CD4-positive, CD25-positive, alpha-beta regulatory T cell (primary cell): ENCODE measurements at regions not wholly inside any gene's neighbourhood (a gene's known extent, or its start where the extent isn't known, plus 50 kb on each side); places are given as distances from the start of the nearest gene placed in this dataset.

Source experiments
- ATAC-seq, 2 donors: fragments of 150-1000 bp; cut with Tn5 transposase; one replicate each; pipeline ENCODE4 v1.10.0; 2021; ENCODE audit warnings: low read depth in 2 of 2, moderate number of reproducible peaks in 2 of 2, moderate library complexity in 1 of 2
- DNase-seq, 3 donors: peaks; one replicate each; pipeline versions ENCODE4 v3.0.0 to v3.0.0-alpha.2; 2012 to 2022; ENCODE audit warnings: mixed read lengths in 1 of 3
- H3K27ac ChIP-seq: one replicate; pipeline ENCODE4 v1.7.0; 2013; ENCODE audit warnings: mild to moderate bottlenecking, low read length; ENCODE audit not compliant: insufficient read depth, poor library complexity, severe bottlenecking
- H3K27me3 ChIP-seq: one replicate; pipeline ENCODE4 v1.7.0; 2013; ENCODE audit warnings: low read length; ENCODE audit not compliant: control insufficient read depth, insufficient read depth
- H3K36me3 ChIP-seq: one replicate; pipeline ENCODE4 v1.7.0; 2013; ENCODE audit warnings: mild to moderate bottlenecking, low read length, moderate library complexity; ENCODE audit not compliant: control insufficient read depth, insufficient read depth
- H3K4me1 ChIP-seq: 2 replicates; pipeline ENCODE4 v1.7.0; 2013; ENCODE audit warnings: mild to moderate bottlenecking, low read length; ENCODE audit not compliant: insufficient read depth, control insufficient read depth, poor library complexity, severe bottlenecking
- H3K4me3 ChIP-seq: one replicate; pipeline ENCODE4 v1.7.0; 2013; ENCODE audit warnings: low read depth, mild to moderate bottlenecking, low read length, moderate library complexity
- H3K9me3 ChIP-seq, 2 experiments: 1 replicate in 1 of 2; 2 replicates in 1 of 2; pipeline ENCODE4 v1.7.0; 2013; ENCODE audit warnings: low read length in 2 of 2, mild to moderate bottlenecking in 1 of 2, moderate library complexity in 1 of 2; ENCODE audit not compliant: control insufficient read depth in 2 of 2
- H3K27ac Mint-ChIP-seq, 3 donors: one replicate each; pipeline ENCODE4 v1.8.0; 2020 to 2022; ENCODE audit warnings: mild to moderate bottlenecking in 3 of 3, mixed read lengths in 3 of 3, moderate library complexity in 2 of 3
- H3K27me3 Mint-ChIP-seq: one replicate; pipeline ENCODE4 v1.8.0; 2022; ENCODE audit warnings: mild to moderate bottlenecking, mixed read lengths
- H3K36me3 Mint-ChIP-seq: one replicate; pipeline ENCODE4 v1.8.0; 2020; ENCODE audit warnings: mixed read lengths
- H3K4me1 Mint-ChIP-seq, 4 donors: one replicate each; pipeline ENCODE4 v1.8.0; 2020 to 2022; ENCODE audit warnings: mixed read lengths in 4 of 4, mild to moderate bottlenecking in 1 of 4
- H3K4me3 Mint-ChIP-seq, 4 donors: one replicate each; pipeline ENCODE4 v1.8.0; 2020 to 2022; ENCODE audit warnings: mild to moderate bottlenecking in 4 of 4, mixed read lengths in 4 of 4, moderate library complexity in 3 of 4
- H3K9me3 Mint-ChIP-seq, 7 donors: one replicate each; pipeline ENCODE4 v1.8.0; 2020 to 2022; ENCODE audit warnings: mixed read lengths in 7 of 7, mild to moderate bottlenecking in 3 of 7, moderate library complexity in 2 of 7

DNA sequence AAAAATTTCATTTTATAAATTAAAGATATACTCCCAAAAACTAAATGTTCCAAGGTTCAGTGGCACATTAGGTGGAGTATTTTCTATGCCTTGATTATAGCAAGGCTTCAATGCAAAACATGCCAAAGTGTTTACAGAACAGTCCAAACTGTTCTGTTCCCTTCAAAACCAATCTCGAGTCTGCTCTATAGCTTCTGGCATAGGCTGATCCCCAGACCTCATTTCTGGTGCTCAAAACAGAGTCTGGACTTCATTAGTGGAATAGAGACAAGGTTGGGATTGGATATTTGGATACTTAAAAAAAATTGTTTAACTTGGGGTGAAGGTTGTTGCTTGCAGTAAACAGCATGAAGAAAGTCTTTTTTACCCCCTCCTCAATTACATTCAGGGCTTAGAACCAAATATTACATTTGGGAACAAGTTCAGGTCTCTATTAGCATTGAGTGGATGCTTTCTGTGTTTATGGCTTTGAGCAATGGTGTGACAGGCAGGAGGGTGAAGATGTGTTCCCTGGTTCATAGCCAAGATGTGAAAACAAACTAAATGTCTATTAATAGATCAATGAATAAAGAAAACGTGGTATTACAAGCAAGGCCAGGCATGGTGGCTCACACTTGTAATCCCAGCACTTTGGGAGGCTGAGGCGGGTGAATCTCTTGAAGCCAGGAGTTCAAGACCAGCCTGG is 208.1 kb upstream of the RND3 start:
- H3K4me1 ChIP-seq: no peaks in the 10 kb centered on the region
- H3K9me3 ChIP-seq: no peaks in the 10 kb centered on the region
- Mint-ChIP-seq H3K4me3 (no peak overlapping the region), H3K36me3 (no peaks in the 10 kb centered on the region), H3K27ac (no peak overlapping the region), H3K27me3 (no peaks in the 10 kb centered on the region), H3K9me3 (peaks cover 0 to 3% (median 2%) of the 10 kb centered on the region in 7 donors), H3K4me1 (no peaks in the 10 kb centered on the region)
- no peak overlapping the region for H3K4me3 ChIP-seq
- no peak for DNase-seq
- no peak overlapping the region for H3K27ac ChIP-seq
- H3K36me3 ChIP-seq: no peaks in the 10 kb centered on the region
- ATAC-seq: no peak
- no peaks in the 10 kb centered on the region for H3K27me3 ChIP-seq

DNA sequence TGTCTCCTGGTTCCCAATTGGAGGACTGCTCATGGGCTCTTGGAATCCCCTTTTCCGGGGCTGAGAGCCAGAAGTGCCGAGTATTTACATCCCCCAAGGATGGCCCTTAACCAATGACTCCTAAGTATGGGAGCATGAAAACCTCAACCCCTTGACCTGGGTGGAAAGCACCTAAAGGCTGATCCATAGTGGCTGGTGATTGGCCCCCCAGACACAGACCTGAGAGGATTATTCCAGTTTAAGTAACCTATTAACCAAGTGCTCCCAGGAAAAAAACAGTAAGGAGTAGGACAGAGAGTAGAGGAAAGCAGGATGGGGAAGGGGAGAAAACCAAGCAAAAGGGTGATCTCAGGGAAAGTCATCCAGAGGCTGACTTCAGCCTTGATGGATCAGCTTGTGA is 206.1 kb upstream of the RND3 start:
- Histone ChIP-seq H3K27ac (no peak overlapping the region), H3K4me1 (no peaks in the 10 kb centered on the region), H3K36me3 (no peaks in the 10 kb centered on the region), H3K9me3 (no peaks in the 10 kb centered on the region), H3K4me3 (no peak overlapping the region), H3K27me3 (no peaks in the 10 kb centered on the region)
- peak overlapping the region in 1 of 3 donors; percentile 73 for H3K27ac Mint-ChIP-seq
- no peak overlapping the region for H3K4me3 Mint-ChIP-seq
- no peaks in the 10 kb centered on the region for H3K4me1 Mint-ChIP-seq
- H3K36me3 Mint-ChIP-seq: no peaks in the 10 kb centered on the region
- no peaks in the 10 kb centered on the region for H3K27me3 Mint-ChIP-seq
- no peak for ATAC-seq
- DNase-seq: no peak
- H3K9me3 Mint-ChIP-seq: peaks cover 0 to 3% (median 2%) of the 10 kb centered on the region in 7 donors

DNA sequence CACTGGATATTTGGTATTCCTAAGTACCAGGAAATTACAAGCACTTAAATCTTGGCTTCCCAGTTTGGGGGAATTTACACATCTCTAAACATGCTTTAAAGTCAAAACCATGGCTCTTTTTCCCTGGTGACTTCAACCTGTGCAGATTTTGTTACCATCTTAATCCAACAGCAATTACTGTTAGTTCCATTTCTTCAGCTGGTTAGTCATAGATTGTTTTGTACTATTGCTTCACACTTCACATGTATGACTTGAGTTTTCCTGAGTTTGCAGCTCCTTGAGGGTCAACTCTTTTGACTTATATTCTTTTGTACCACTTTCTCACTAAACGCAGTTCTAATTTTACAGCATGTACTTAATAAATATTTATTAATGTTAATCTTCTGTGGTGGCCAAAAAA is 203.4 kb upstream of the RND3 start:
- Mint-ChIP-seq H3K9me3 (peaks cover 0 to 3% (median 2%) of the 10 kb centered on the region in 7 donors), H3K4me3 (no peak overlapping the region), H3K27me3 (no peaks in the 10 kb centered on the region), H3K4me1 (no peaks in the 10 kb centered on the region), H3K36me3 (no peaks in the 10 kb centered on the region), H3K27ac (no peak overlapping the region)
- Histone ChIP-seq H3K27me3 (no peaks in the 10 kb centered on the region), H3K9me3 (no peaks in the 10 kb centered on the region), H3K36me3 (no peaks in the 10 kb centered on the region), H3K4me3 (no peak overlapping the region), H3K27ac (no peak overlapping the region), H3K4me1 (no peaks in the 10 kb centered on the region)
- DNase-seq (no peak), ATAC-seq (no peak)

DNA sequence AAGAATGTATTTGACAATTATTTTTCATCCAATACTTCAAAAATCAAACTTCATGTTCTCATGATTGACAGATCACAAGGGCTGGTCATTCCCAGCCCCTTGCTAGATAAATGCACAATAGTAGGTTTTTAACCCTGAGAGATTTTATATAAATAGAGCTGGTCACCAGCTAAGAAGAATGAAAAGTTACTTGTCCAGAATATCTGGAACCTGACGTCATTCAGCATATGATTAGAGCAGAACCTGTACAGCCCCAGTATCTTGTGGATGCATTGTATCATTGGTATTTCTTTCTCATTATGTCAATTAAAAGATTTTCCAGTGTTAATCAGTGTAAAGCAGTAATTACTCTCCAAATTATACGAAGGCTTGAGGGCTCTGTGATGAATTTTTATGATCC is 202.8 kb upstream of the RND3 start:
- Histone ChIP-seq H3K9me3 (no peaks in the 10 kb centered on the region), H3K36me3 (no peaks in the 10 kb centered on the region), H3K4me3 (no peak overlapping the region), H3K27me3 (no peaks in the 10 kb centered on the region), H3K27ac (no peak overlapping the region), H3K4me1 (no peaks in the 10 kb centered on the region)
- H3K27ac Mint-ChIP-seq: no peak overlapping the region
- H3K4me3 Mint-ChIP-seq: no peak overlapping the region
- H3K36me3 Mint-ChIP-seq: no peaks in the 10 kb centered on the region
- H3K27me3 Mint-ChIP-seq: no peaks in the 10 kb centered on the region
- ATAC-seq (no peak), DNase-seq (no peak)
- peaks cover 0 to 4% (median 2%) of the 10 kb centered on the region in 7 donors for H3K9me3 Mint-ChIP-seq
- no peaks in the 10 kb centered on the region for H3K4me1 Mint-ChIP-seq

DNA sequence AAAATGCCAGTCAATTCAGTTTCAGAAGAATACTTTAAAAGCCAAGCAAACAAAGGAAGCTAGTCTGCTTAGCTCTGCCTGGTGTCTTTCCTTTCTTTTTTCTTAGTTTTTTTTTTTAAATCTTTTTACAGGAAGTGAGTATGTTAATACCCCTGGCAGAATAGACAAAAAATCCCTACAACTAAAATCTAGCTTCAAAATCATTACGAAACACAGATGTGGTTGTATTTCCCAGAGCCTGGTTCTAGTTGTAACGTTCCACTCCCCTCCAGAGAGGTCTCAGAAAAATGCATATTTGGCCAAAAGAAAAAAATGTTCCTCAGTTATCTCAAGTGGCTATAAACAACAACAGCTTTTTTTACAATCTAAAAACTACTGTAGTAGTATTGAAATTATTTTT is 202.1 kb upstream of the RND3 start:
- no peak for DNase-seq
- H3K27me3 Mint-ChIP-seq: no peaks in the 10 kb centered on the region
- no peaks in the 10 kb centered on the region for H3K36me3 Mint-ChIP-seq
- H3K9me3 Mint-ChIP-seq: peaks cover 0 to 4% (median 2%) of the 10 kb centered on the region in 7 donors
- Histone ChIP-seq H3K4me3 (no peak overlapping the region), H3K27me3 (no peaks in the 10 kb centered on the region), H3K36me3 (no peaks in the 10 kb centered on the region), H3K9me3 (no peaks in the 10 kb centered on the region), H3K4me1 (no peaks in the 10 kb centered on the region), H3K27ac (no peak overlapping the region)
- no peak for ATAC-seq
- H3K27ac Mint-ChIP-seq: no peak overlapping the region
- H3K4me1 Mint-ChIP-seq: no peaks in the 10 kb centered on the region
- H3K4me3 Mint-ChIP-seq: no peak overlapping the region

DNA sequence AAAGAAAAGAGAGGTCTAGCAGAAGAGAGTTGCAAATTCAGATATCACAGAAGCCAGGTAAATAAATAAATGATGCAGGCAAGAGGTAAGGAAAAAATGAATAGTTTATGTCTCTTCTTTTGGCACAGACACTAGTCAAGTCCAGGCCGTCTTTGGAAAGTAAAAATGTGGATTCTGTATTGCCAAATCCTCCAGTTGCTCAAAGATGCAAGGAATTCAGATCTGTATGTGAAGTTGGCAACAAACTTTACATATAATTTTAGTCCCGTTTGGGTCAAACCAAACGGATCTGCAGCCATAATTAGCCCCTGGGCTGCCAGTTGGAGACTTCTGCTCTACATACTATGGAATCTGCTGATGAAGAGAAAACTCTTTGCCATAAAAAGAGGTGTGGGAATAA is 200.5 kb upstream of the RND3 start:
- no peaks in the 10 kb centered on the region for H3K27me3 ChIP-seq
- ATAC-seq: no peak
- H3K36me3 Mint-ChIP-seq: no peaks in the 10 kb centered on the region
- H3K9me3 ChIP-seq: no peaks in the 10 kb centered on the region
- no peaks in the 10 kb centered on the region for H3K4me1 Mint-ChIP-seq
- no peaks in the 10 kb centered on the region for H3K4me1 ChIP-seq
- H3K27ac ChIP-seq: no peak overlapping the region
- DNase-seq: no peak
- H3K27ac Mint-ChIP-seq: no peak overlapping the region
- no peaks in the 10 kb centered on the region for H3K36me3 ChIP-seq
- peaks cover 0 to 4% (median 0%) of the 10 kb centered on the region in 7 donors for H3K9me3 Mint-ChIP-seq
- H3K4me3 ChIP-seq: no peak overlapping the region
- no peaks in the 10 kb centered on the region for H3K27me3 Mint-ChIP-seq
- H3K4me3 Mint-ChIP-seq: no peak overlapping the region

DNA sequence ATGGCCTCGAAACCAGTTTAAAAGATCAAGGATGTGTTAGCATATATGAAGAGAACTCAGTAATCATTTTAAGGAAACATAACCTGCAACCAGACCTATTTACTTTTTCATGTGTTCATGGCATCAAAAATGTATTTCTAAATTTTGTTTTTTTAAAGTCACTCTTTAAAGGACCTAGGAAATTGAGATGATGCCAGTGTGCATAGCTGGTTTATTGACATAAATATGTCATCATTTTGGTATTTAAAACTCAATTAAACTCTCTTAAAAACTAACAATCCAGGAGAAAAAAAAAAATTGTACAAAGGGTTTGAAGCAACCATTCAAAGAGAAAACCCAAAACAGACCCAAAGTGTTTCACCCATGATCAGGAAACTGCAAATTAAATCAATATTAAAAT is 198.9 kb upstream of the RND3 start:
- no peaks in the 10 kb centered on the region for H3K36me3 ChIP-seq
- H3K27me3 Mint-ChIP-seq: no peaks in the 10 kb centered on the region
- H3K4me1 Mint-ChIP-seq: no peaks in the 10 kb centered on the region
- ATAC-seq: no peak
- no peaks in the 10 kb centered on the region for H3K27me3 ChIP-seq
- H3K36me3 Mint-ChIP-seq: no peaks in the 10 kb centered on the region
- H3K9me3 ChIP-seq: no peaks in the 10 kb centered on the region
- H3K4me3 Mint-ChIP-seq: no peak overlapping the region
- peaks cover 0 to 2% (median 0%) of the 10 kb centered on the region in 7 donors for H3K9me3 Mint-ChIP-seq
- H3K27ac ChIP-seq: no peak overlapping the region
- no peaks in the 10 kb centered on the region for H3K4me1 ChIP-seq
- H3K4me3 ChIP-seq: no peak overlapping the region
- H3K27ac Mint-ChIP-seq: no peak overlapping the region
- no peak for DNase-seq

DNA sequence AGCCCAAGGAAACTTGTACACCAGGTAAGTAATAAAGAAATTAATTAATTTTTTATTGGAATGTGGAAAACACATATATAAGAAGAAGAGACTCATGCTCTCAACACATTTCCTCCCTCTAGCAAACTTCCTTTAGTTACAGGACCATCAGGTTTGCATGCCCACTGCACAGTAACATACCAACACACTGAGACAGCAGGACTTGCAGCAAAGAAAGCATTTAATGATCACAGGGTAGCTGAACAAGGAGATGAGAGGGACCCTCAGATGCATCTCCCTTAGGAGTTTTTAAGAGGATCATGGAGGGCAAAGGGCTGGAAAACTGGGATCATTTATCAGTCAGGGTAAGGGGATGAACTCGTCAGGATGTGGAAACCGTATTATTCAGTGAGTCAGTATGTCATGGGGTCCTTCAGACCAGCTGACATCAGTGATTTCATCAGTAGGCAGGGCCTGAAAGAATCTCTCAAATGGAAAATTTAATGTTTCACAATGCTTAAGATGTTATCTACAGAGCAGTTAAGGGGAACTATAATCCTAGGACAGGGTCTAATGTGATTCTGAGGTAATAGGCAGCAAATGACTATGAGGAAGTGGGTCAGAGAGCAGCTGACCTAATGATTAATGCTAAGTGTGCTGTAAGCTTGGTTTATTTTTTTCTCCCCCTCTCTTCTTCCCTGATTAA is 193.8 kb upstream of the RND3 start:
- ATAC-seq (no peak), DNase-seq (no peak)
- no peak overlapping the region for H3K27ac Mint-ChIP-seq
- H3K9me3 Mint-ChIP-seq: peaks cover 0 to 4% (median 0%) of the 10 kb centered on the region in 7 donors
- Histone ChIP-seq H3K4me1 (no peaks in the 10 kb centered on the region), H3K9me3 (no peaks in the 10 kb centered on the region), H3K27ac (no peak overlapping the region), H3K4me3 (no peak overlapping the region), H3K36me3 (no peaks in the 10 kb centered on the region), H3K27me3 (no peaks in the 10 kb centered on the region)
- H3K4me3 Mint-ChIP-seq: no peak overlapping the region
- H3K4me1 Mint-ChIP-seq: no peaks in the 10 kb centered on the region
- H3K27me3 Mint-ChIP-seq: no peaks in the 10 kb centered on the region
- H3K36me3 Mint-ChIP-seq: no peaks in the 10 kb centered on the region
